WTC11 (cell line): ENCODE measurements at regions not wholly inside any gene's neighbourhood (a gene's known extent, or its start where the extent isn't known, plus 50 kb on each side); places are given as distances from the start of the nearest gene placed in this dataset.

ENCODE experiments used
- ATAC-seq: fragments of 200-7000 bp; cut with Tn5 transposase; 2 replicates; pipeline ENCODE4 v1.10.0; 2021; ENCODE audit warnings: mild to moderate bottlenecking, moderate library complexity
- CTCF ChIA-PET: fragments of 300-600 bp; sonication (Branson Sonifier 250); formaldehyde crosslinking; loops from one replicate; lab custom pipeline; 2021; ENCODE audit warnings: antibody characterized with exemption; lab: Charles Lee
- POLR2A ChIA-PET: fragments of 350-600 bp; sonication (Branson Sonifier 250); formaldehyde crosslinking; loops from one replicate; lab custom pipeline; 2021; ENCODE audit warnings: antibody characterized with exemption; lab: Charles Lee
- DNase-seq: peaks from one replicate; pipeline ENCODE4 v3.0.0; 2021; ENCODE audit warnings: low spot score
- H3K27ac Mint-ChIP-seq: 2 replicates; pipeline ENCODE4 v1.8.0; 2021; ENCODE audit warnings: mixed read lengths
- H3K27me3 Mint-ChIP-seq: 2 replicates; pipeline ENCODE4 v1.8.0; 2021; ENCODE audit warnings: low read depth, mild to moderate bottlenecking, moderate library complexity, mixed read lengths
- H3K36me3 Mint-ChIP-seq: 2 replicates; pipeline ENCODE4 v1.8.0; 2021; ENCODE audit warnings: mixed read lengths
- H3K4me1 Mint-ChIP-seq: 2 replicates; pipeline ENCODE4 v1.8.0; 2022; ENCODE audit warnings: mixed read lengths
- H3K4me3 Mint-ChIP-seq: 2 replicates; pipeline ENCODE4 v1.8.0; 2021; ENCODE audit warnings: mild to moderate bottlenecking, moderate library complexity, mixed read lengths
- H3K9me3 Mint-ChIP-seq: 2 replicates; pipeline ENCODE4 v1.8.0; 2021; ENCODE audit warnings: mixed read lengths
- AFF4 ChIP-seq: sonication (generic); formaldehyde crosslinking; IDR thresholded peaks from 2 replicates; pipeline ENCODE4 v1.8.1; 2023; ENCODE audit warnings: mild to moderate bottlenecking, missing genetic modification reagents, borderline replicate concordance
- ATF6 ChIP-seq: sonication (generic); formaldehyde crosslinking; IDR thresholded peaks from 2 replicates; pipeline ENCODE4 v1.8.1; 2023; ENCODE audit warnings: mild to moderate bottlenecking, missing genetic modification reagents
- CREB1 ChIP-seq: sonication (generic); formaldehyde crosslinking; IDR thresholded peaks from 2 replicates; pipeline ENCODE4 v1.8.0; 2023; ENCODE audit warnings: mild to moderate bottlenecking, missing genetic modification reagents
- CREM ChIP-seq: sonication (generic); formaldehyde crosslinking; IDR thresholded peaks from 2 replicates; pipeline ENCODE4 v1.8.1; 2022; ENCODE audit warnings: mild to moderate bottlenecking, missing genetic modification reagents, moderate library complexity
- ETV6 ChIP-seq: sonication (generic); formaldehyde crosslinking; IDR thresholded peaks from 2 replicates; pipeline ENCODE4 v1.8.1; 2022; ENCODE audit warnings: mild to moderate bottlenecking, missing genetic modification reagents
- FOXK1 ChIP-seq: sonication (generic); formaldehyde crosslinking; IDR thresholded peaks from 2 replicates; pipeline ENCODE4 v1.8.0; 2022; ENCODE audit warnings: mild to moderate bottlenecking, moderate library complexity, missing genetic modification reagents
- FOXP4 ChIP-seq: sonication (generic); formaldehyde crosslinking; IDR thresholded peaks from 2 replicates; pipeline ENCODE4 v1.8.0; 2022; ENCODE audit warnings: mild to moderate bottlenecking, missing genetic modification reagents
- IRF2 ChIP-seq: sonication (generic); formaldehyde crosslinking; IDR thresholded peaks from 2 replicates; pipeline ENCODE4 v1.8.0; 2022; ENCODE audit warnings: low read depth, missing genetic modification reagents, borderline replicate concordance
- MYBL2 ChIP-seq: sonication (generic); formaldehyde crosslinking; IDR thresholded peaks from 2 replicates; pipeline ENCODE4 v1.8.1; 2023; ENCODE audit warnings: mild to moderate bottlenecking, moderate library complexity, missing genetic modification reagents
- NR1H2 ChIP-seq: sonication (generic); formaldehyde crosslinking; IDR thresholded peaks from 2 replicates; pipeline ENCODE4 v1.9.0; 2021; ENCODE audit warnings: mild to moderate bottlenecking, moderate library complexity, missing genetic modification reagents
- SOX15 ChIP-seq: fragments of 250-450 bp; sonication (Bioruptor Pico); IDR thresholded peaks from 2 replicates; pipeline ENCODE4 v1.9.0; 2021; ENCODE audit warnings: mild to moderate bottlenecking
- TEAD4 ChIP-seq: sonication (generic); formaldehyde crosslinking; IDR thresholded peaks from 2 replicates; pipeline ENCODE4 v1.8.0; 2022; ENCODE audit warnings: mild to moderate bottlenecking, missing genetic modification reagents
- ZMAT4 ChIP-seq: fragments of 250-450 bp; sonication (Bioruptor Pico); IDR thresholded peaks from 2 replicates; pipeline ENCODE4 v1.9.0; 2021; ENCODE audit warnings: mild to moderate bottlenecking
- ZNF396 ChIP-seq: fragments of 250-450 bp; sonication (Bioruptor Pico); IDR thresholded peaks from 2 replicates; pipeline ENCODE4 v1.8.0; 2021; ENCODE audit warnings: mild to moderate bottlenecking, moderate library complexity, borderline replicate concordance
- ZNF425 ChIP-seq: fragments of 250-450 bp; sonication (Bioruptor Pico); conservative IDR thresholded peaks from 2 replicates; pipeline ENCODE4 v1.9.0; 2021; ENCODE audit warnings: mild to moderate bottlenecking
- ZSCAN18 ChIP-seq: fragments of 250-450 bp; sonication (Bioruptor Pico); IDR thresholded peaks from 2 replicates; pipeline ENCODE4 v2.1.2; 2022; ENCODE audit warnings: mild to moderate bottlenecking, moderate library complexity

- TF ChIP-seq ZNF425 (CRISPR knock-in tag) (no peak), CREB1 (no peak)
These were observed 672.2 kb upstream of the ACVR2A start (continued) for GRCh38 chr2:147172493-147173188.

GRCh38 chr2:147171941-147172340 lies 672.9 kb upstream of the ACVR2A start:
- TF ChIP-seq AFF4 (no peak), ZSCAN18 (CRISPR knock-in tag) (no peak), FOXP4 (CRISPR knock-in tag) (no peak), IRF2 (CRISPR knock-in tag) (no peak), SOX15 (CRISPR knock-in tag) (no peak), FOXK1 (no peak), ATF6 (no peak), ZMAT4 (no peak), ZNF396 (no peak), CREM (CRISPR knock-in tag) (no peak), ETV6 (CRISPR knock-in tag) (no peak), TEAD4 (CRISPR knock-in tag) (no peak), MYBL2 (CRISPR knock-in tag) (no peak), NR1H2 (no peak)
- TF ChIP-seq, all 79 proteins: peak for 0
- peaks cover 29% of the 10 kb centered on the region for H3K27me3 Mint-ChIP-seq
- no peaks in the 10 kb centered on the region for H3K9me3 Mint-ChIP-seq
- no peaks in the 10 kb centered on the region for H3K36me3 Mint-ChIP-seq
- CTCF ChIA-PET, result no interaction called here
- H3K27ac Mint-ChIP-seq, result no peak overlapping the region
- ATAC-seq (no peak), DNase-seq (no peak)
- H3K4me3 Mint-ChIP-seq, result no peak overlapping the region
- H3K4me1 Mint-ChIP-seq, result peaks cover 29% of the 10 kb centered on the region
- POLR2A ChIA-PET, result no interaction called here
